ENCODE measurements at regions not wholly inside any gene's neighbourhood (a gene's known extent, or its start where the extent isn't known, plus 50 kb on each side); places are given as distances from the start of the nearest gene placed in this dataset.

GRCh38 chr9:107982745-107983144 is 493.2 kb upstream of the KLF4 start:
- TF ChIP-seq CTCF (IDR thresholded peaks at IDR 0.05) (no peak), POLR2A (IDR thresholded peaks at IDR 0.05) (no peak)

All from adrenal gland (tissue), 5 donors.